ENCODE measurements at regions not wholly inside any gene's neighbourhood (a gene's known extent, or its start where the extent isn't known, plus 50 kb on each side); places are given as distances from the start of the nearest gene placed in this dataset.

DNA sequence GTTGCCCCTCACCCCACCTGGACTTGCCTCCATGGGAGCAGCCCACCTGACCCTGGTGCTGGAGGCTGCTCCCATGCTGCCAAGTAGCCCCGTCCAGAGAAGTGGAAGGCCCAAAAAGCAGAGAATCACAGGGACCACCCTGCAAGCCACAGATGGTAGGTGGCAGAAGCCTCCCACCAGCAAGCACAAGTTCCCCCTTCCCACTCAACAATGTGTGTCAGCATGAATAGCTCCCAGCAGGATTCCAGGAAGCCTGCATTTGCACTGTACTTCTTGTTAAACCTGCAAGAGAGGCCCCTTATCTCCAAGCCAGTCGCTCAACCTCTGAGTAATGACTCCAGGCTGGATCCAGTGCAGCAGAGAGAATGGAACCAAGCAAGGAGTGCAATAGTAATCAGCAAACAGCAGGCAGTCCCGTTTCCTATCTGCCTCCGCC lies 180.8 kb upstream of the CST7 start:
- no peak for DNase-seq
- Histone ChIP-seq H3K27ac (no peak overlapping the region), H3K27me3 (ENCODE audit: insufficient read depth, low read depth, severe bottlenecking) (no peaks in the 10 kb centered on the region), H3K4me3 (ENCODE audit: low read depth, low read length) (no peak overlapping the region), H3K9me3 (ENCODE audit: severe bottlenecking) (no peaks in the 10 kb centered on the region), H3K36me3 (no peaks in the 10 kb centered on the region)
- TF ChIP-seq, protein P1, sequence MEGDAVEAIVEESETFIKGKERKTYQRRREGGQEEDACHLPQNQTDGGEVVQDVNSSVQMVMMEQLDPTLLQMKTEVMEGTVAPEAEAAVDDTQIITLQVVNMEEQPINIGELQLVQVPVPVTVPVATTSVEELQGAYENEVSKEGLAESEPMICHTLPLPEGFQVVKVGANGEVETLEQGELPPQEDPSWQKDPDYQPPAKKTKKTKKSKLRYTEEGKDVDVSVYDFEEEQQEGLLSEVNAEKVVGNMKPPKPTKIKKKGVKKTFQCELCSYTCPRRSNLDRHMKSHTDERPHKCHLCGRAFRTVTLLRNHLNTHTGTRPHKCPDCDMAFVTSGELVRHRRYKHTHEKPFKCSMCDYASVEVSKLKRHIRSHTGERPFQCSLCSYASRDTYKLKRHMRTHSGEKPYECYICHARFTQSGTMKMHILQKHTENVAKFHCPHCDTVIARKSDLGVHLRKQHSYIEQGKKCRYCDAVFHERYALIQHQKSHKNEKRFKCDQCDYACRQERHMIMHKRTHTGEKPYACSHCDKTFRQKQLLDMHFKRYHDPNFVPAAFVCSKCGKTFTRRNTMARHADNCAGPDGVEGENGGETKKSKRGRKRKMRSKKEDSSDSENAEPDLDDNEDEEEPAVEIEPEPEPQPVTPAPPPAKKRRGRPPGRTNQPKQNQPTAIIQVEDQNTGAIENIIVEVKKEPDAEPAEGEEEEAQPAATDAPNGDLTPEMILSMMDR (IDR thresholded peaks at IDR 0.05; ENCODE audit: low read depth, low read length): no peak

DNA sequence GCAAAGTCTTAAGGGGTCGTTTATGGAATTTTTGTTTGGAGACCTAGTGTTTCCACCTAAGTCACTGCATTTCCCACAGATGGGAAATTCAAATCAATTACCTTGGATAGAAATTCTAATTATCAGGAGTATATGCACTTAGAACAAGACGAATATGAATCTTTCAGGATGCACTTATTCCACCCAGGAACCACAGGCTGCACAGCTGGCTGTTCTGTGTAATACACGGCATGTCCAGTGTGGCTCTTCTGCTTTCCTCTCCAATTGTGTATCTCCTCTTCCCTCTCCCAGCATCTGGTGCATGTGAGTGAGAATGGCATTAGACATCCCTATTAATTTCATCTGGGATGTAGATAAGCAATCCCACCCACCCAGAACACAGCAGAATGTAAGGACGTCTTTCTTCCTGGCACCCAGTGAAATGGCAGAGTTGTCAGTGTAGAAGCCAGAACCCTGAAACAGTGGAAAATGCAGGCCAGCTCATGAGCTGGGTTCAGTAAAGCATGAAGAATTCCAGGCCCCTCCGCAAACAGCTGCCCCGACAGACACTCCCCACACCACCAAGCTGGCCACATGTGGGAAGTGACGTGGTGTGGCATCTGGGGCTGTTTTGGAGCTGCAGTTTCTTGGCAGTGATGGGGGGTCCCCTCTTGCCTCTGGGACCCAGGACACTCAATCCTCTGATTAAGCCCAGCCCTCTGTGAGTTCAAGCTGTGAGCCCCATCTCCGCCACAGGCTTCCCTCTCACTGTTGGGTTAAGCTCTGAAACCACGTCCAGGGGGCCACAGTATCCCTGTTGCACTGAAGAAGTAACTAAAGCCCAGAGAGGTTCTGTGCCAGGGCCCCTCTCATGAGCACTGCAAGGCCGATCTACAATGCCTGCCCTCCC lies 180.1 kb upstream of the CST7 start:
- TF ChIP-seq, protein P1 (IDR thresholded peaks at IDR 0.05; ENCODE audit: low read depth, low read length): no peak
- H3K4me3 ChIP-seq (ENCODE audit: low read depth, low read length): no peak overlapping the region
- DNase-seq: no peak
- H3K27ac ChIP-seq: no peak overlapping the region
- H3K36me3 ChIP-seq: no peaks in the 10 kb centered on the region
- H3K9me3 ChIP-seq (ENCODE audit: severe bottlenecking): no peaks in the 10 kb centered on the region
- H3K27me3 ChIP-seq (ENCODE audit: insufficient read depth, low read depth, severe bottlenecking): no peaks in the 10 kb centered on the region

DNA sequence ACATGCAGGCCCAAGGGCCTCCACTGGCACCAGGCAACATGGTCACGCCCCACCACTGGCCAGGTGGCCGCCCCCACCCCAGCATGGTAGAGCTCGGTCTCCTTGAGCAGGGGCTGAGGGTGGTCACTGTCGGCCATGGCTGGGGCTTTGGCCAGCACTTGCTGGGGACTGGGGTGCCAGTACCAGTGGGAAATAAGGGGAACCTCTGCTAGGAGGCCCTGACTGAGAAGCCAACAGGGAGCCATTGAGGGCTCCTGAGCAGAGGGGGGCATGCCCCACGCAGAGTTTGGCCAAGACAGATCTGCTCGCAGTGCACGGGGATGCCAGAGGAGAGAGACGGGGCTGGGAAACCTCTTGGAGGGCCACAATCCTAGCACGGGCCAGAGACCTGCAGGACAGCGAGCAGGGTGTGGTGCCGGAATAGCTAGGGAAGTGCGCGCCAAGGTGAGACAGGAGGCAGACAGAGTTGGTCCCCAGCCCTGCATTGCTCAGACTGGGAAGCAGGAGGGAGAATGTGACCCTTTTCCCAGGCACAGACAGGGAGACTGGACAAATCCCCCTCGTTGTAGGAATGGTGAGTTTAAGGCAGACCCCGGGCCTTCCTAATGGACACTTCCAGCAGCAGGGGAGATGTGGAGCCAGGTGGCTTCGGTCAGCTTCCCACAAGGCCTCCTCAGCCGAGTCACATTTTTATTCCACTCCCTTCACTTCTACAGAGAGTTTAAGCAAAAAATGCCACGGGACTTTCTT lies 179.0 kb upstream of the CST7 start:
- Histone ChIP-seq H3K36me3 (no peaks in the 10 kb centered on the region), H3K4me3 (ENCODE audit: low read depth, low read length) (no peak overlapping the region), H3K27ac (no peak overlapping the region), H3K27me3 (ENCODE audit: insufficient read depth, low read depth, severe bottlenecking) (no peaks in the 10 kb centered on the region), H3K9me3 (ENCODE audit: severe bottlenecking) (no peaks in the 10 kb centered on the region)
- TF ChIP-seq, protein P1 (IDR thresholded peaks at IDR 0.05; ENCODE audit: low read depth, low read length): no peak
- DNase-seq: no peak

DNA sequence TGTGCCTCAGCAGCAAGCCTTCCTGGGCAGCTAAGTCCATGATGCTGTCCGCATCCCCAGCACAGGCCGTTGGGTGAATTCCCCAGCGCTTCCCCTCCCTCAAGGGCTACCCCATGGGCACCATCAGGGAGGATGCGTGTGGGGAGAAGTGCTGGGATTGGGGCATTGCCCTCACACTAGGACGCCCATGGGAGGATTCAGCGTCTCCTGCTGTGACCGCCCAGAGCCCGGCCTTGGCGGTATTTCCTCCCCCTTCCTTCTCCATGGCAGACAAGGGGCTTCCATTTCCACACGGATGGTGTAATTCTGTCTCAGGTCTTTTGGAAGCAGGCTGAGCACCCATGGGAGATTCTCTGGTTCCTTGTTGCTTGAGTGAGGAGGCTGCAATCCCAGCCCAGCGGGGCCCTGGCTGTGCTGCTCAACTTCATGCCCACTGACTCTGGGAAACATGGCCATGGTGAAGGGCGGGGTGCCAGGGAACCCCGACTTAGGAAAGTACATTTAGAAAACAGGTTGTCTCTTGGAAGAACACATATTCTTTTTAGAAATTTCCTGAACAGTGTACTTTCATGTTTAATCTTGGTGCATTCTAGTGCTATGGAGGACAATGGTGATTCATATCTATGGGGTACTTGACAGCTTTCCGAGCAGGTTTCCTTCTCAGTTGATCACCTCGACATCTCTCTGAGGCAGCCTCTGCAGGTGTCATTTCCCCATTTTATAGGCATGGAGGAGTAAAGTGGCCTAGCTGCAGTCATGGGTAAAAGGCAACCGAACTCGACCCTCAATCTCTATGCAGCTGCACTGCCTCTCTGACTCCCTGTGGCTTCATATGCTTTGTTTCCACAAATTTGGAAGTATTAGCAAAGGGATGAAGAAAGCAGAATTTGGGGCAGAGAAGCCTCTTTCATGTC lies 178.2 kb upstream of the CST7 start:
- no peak overlapping the region for H3K4me3 ChIP-seq (ENCODE audit: low read depth, low read length)
- no peak for DNase-seq
- no peak overlapping the region for H3K27ac ChIP-seq
- no peaks in the 10 kb centered on the region for H3K36me3 ChIP-seq
- peaks cover 2% of the 10 kb centered on the region for H3K9me3 ChIP-seq (ENCODE audit: severe bottlenecking)
- no peaks in the 10 kb centered on the region for H3K27me3 ChIP-seq (ENCODE audit: insufficient read depth, low read depth, severe bottlenecking)
- TF ChIP-seq, protein P1 (IDR thresholded peaks at IDR 0.05; ENCODE audit: low read depth, low read length): no peak

DNA sequence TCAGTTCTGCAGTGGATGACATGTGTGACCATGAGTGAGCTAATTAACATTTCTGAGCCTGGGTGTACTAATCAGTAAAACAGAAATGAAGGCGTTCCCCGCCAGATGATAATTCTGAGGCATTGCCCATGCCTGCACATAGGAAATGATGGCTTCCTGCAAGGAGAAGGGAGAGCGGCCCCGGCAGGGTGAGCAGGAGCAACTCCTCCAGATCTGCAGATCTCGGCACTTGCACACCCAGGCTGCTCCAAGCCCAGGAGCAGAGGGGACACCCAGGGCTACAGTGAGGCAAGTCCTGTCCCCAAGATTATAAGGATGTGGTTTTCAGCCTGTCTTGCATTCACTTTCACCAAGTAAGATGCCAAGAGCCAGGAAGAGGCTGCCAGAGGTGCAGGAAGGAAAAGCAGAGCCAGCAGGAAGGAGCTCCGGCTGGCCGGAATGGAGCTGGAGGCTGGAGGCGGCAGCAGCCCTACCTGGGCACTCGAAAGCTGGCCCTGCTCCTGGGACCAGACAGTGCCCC lies 177.5 kb upstream of the CST7 start:
- no peak overlapping the region for H3K4me3 ChIP-seq (ENCODE audit: low read depth, low read length)
- H3K36me3 ChIP-seq: no peaks in the 10 kb centered on the region
- no peaks in the 10 kb centered on the region for H3K27me3 ChIP-seq (ENCODE audit: insufficient read depth, low read depth, severe bottlenecking)
- no peak overlapping the region for H3K27ac ChIP-seq
- TF ChIP-seq, protein P1 (IDR thresholded peaks at IDR 0.05; ENCODE audit: low read depth, low read length): no peak
- peaks cover 2% of the 10 kb centered on the region for H3K9me3 ChIP-seq (ENCODE audit: severe bottlenecking)
- no peak for DNase-seq

Data from WERI-Rb-1 (cell line).